GM10266 (cell line): ENCODE measurements at regions not wholly inside any gene's neighbourhood (a gene's known extent, or its start where the extent isn't known, plus 50 kb on each side); places are given as distances from the start of the nearest gene placed in this dataset.

ENCODE experiments used
- DNase-seq: peaks from one replicate; pipeline ENCODE4 v3.0.0; 2012; ENCODE audit errors: extremely low spot score
- CTCF ChIP-seq: IDR thresholded peaks from 2 replicates; pipeline ENCODE4 v1.5.1; 2012; ENCODE audit warnings: mild to moderate bottlenecking, low read depth; ENCODE audit not compliant: control insufficient read depth, insufficient read depth; ENCODE audit errors: missing control alignments

- no peak for TF ChIP-seq CTCF
- DNase-seq, result no peak
Observed at GRCh38 chr5:133700251-133700650, 87.9 kb upstream of the FSTL4 start.

- no peak for TF ChIP-seq CTCF
- DNase-seq, result peak; percentile 38
Observed at GRCh38 chr5:133698646-133699526, 86.5 kb upstream of the FSTL4 start.

GRCh38 chr5:133698259-133698554 lies 85.9 kb upstream of the FSTL4 start:
- DNase-seq, result no peak
- TF ChIP-seq CTCF, result no peak

- DNase-seq, result no peak
- TF ChIP-seq CTCF, result no peak
Observed at GRCh38 chr5:133697536-133698258, 85.4 kb upstream of the FSTL4 start.

GRCh38 chr5:133696782-133697507 lies 84.6 kb upstream of the FSTL4 start:
- TF ChIP-seq CTCF, result no peak

GRCh38 chr5:133696006-133696584 lies 83.8 kb upstream of the FSTL4 start:
- no peak for DNase-seq
- TF ChIP-seq CTCF, result no peak

More at GRCh38 chr5:133696782-133697507, 84.6 kb upstream of the FSTL4 start:
- no peak for DNase-seq
